Endothelial cell of umbilical vein (primary cell): ENCODE measurements at regions not wholly inside any gene's neighbourhood (a gene's known extent, or its start where the extent isn't known, plus 50 kb on each side); places are given as distances from the start of the nearest gene placed in this dataset.

Experiments
- BruUV-seq: library from RNA; stranded (reverse); fragments of 400-500 nt; replicated peaks from 2 replicates; lab custom pipeline; 2021; lab: Mats Ljungman, UMichigan
- CTCF ChIA-PET: fragments of 300-600, 350-600 bp; sonication (Branson Sonifier 250); formaldehyde crosslinking; loops from one replicate; lab custom pipeline; 2021; ENCODE audit warnings: antibody characterized with exemption, inconsistent platforms; lab: Charles Lee
- POLR2A ChIA-PET: fragments of 300-600, 350-600 bp; sonication (Branson Sonifier 250); formaldehyde crosslinking; loops from one replicate; lab custom pipeline; 2021; ENCODE audit warnings: antibody characterized with exemption, inconsistent platforms; lab: Charles Lee
- DNase-seq: peaks from one replicate; pipeline ENCODE4 v3.0.0-alpha.2; 2011; ENCODE audit warnings: low read depth, low spot score
- FAIRE-seq: peaks from 2 replicates; lab custom pipeline; 2011; peaks lifted over from hg19 to GRCh38; lab: Jason Lieb, UNC
- H2AFZ ChIP-seq: 2 replicates; pipeline ENCODE4 v1.6.0; 2012; ENCODE audit warnings: low read depth, low read length, control low read depth, inconsistent platforms
- H3K27ac ChIP-seq: 2 replicates; pipeline ENCODE4 v1.5.1; 2011; ENCODE audit warnings: low read depth, mild to moderate bottlenecking, control low read depth, low read length, moderate library complexity; ENCODE audit not compliant: insufficient read depth
- H3K27me3 ChIP-seq, 2 experiments: 2 replicates each; pipeline versions ENCODE4 v1.6.0 to v1.6.1; 2011; ENCODE audit warnings: low read length in 2 of 2, mixed read lengths in 1 of 2; ENCODE audit not compliant: control insufficient read depth in 2 of 2, insufficient read depth in 2 of 2
- H3K36me3 ChIP-seq, 2 experiments: 2 replicates in 1 of 2; 3 replicates in 1 of 2; pipeline ENCODE4 v1.5.1; 2011; ENCODE audit warnings: low read length in 2 of 2, mild to moderate bottlenecking in 1 of 2, moderate library complexity in 1 of 2; ENCODE audit not compliant: control insufficient read depth in 2 of 2, insufficient read depth in 2 of 2; ENCODE audit errors: extremely low read depth in 1 of 2
- H3K4me1 ChIP-seq: 3 replicates; pipeline ENCODE4 v1.5.1; 2011; ENCODE audit warnings: mild to moderate bottlenecking, low read length; ENCODE audit not compliant: control insufficient read depth, insufficient read depth; ENCODE audit errors: extremely low read depth
- H3K4me2 ChIP-seq: 2 replicates; pipeline ENCODE4 v1.6.1; 2011; ENCODE audit warnings: low read length, control low read depth, mixed read lengths; ENCODE audit not compliant: insufficient read depth
- H3K4me3 ChIP-seq, 3 experiments: fragments of 200-600 bp in 1 of 3; sonication (generic), shearing (Covaris generic) in 1 of 3; replicated peaks in 1 of 3; 2 replicates each; pipeline ENCODE4 v1.5.1; 2011 to 2016; ENCODE audit warnings: control low read depth in 3 of 3, low read length in 3 of 3, mild to moderate bottlenecking in 2 of 3, inconsistent platforms in 1 of 3, low read depth in 1 of 3, moderate library complexity in 1 of 3; ENCODE audit not compliant: insufficient read depth in 1 of 3
- H3K79me2 ChIP-seq: 2 replicates; pipeline ENCODE4 v1.6.0; 2012; ENCODE audit warnings: low read length, inconsistent platforms; ENCODE audit not compliant: control insufficient read depth, insufficient read depth
- H3K9ac ChIP-seq: replicated peaks from 2 replicates; pipeline ENCODE3; 2011; ENCODE audit warnings: low read length, control low read depth; ENCODE audit not compliant: insufficient read depth; ENCODE audit errors: extremely low read depth
- H3K9me1 ChIP-seq: replicated peaks from 3 replicates; pipeline ENCODE4 v1.6.0; 2011; ENCODE audit warnings: mild to moderate bottlenecking, low read length; ENCODE audit not compliant: control insufficient read depth, insufficient read depth; ENCODE audit errors: extremely low read depth
- H3K9me3 ChIP-seq: replicated peaks from 2 replicates; pipeline ENCODE4 v1.5.1; 2012; ENCODE audit warnings: low read length, inconsistent platforms; ENCODE audit not compliant: control insufficient read depth, insufficient read depth
- H4K20me1 ChIP-seq: replicated peaks from 2 replicates; pipeline ENCODE3; 2011; ENCODE audit warnings: mild to moderate bottlenecking, low read length; ENCODE audit not compliant: control insufficient read depth, insufficient read depth; ENCODE audit errors: extremely low read depth
- CTCF ChIP-seq, 2 donors: IDR thresholded peaks; 1 replicate in 1 of 2; 2 replicates in 1 of 2; pipeline ENCODE4 v1.5.1; 2011; ENCODE audit warnings: low read length in 2 of 2, mild to moderate bottlenecking in 2 of 2, moderate library complexity in 2 of 2, control low read depth in 1 of 2, inconsistent platforms in 1 of 2, low read depth in 1 of 2; ENCODE audit not compliant: insufficient read depth in 1 of 2; ENCODE audit errors: extremely low read depth in 1 of 2
- EZH2 ChIP-seq: IDR thresholded peaks from 2 replicates; pipeline ENCODE4 v1.6.1; 2012; ENCODE audit warnings: borderline replicate concordance, low read depth, mild to moderate bottlenecking, moderate library complexity, low read length, inconsistent platforms; ENCODE audit not compliant: severe bottlenecking
- FOS ChIP-seq: IDR thresholded peaks from 2 replicates; pipeline ENCODE4 v1.6.1; 2011; ENCODE audit warnings: mild to moderate bottlenecking, low read length, moderate library complexity, borderline replicate concordance; ENCODE audit not compliant: insufficient read depth
- MAX ChIP-seq: IDR thresholded peaks from 2 replicates; pipeline ENCODE4 v1.6.1; 2011; ENCODE audit not compliant: insufficient read depth, insufficient read length
- MYC ChIP-seq: IDR thresholded peaks from one replicate; pipeline ENCODE4 v1.6.1; 2011; ENCODE audit warnings: mild to moderate bottlenecking, low read depth, low read length
- dilution Hi-C: fragments of 300-500 bp; cut with MboI; formaldehyde crosslinking; loops from one replicate; pipeline ENCODE4 v1.15.0; 2019; ENCODE audit warnings: low sequenced_read_pairs; ENCODE audit not compliant: extremely low pct_ligation_motif_present
- intact Hi-C: fragments of 100-400 bp; cut with micrococcal nuclease; formaldehyde crosslinking; loops from one replicate; pipeline ENCODE4 v1.10.0; 2022

- dilution Hi-C loops, result no loop called here
Measured at GRCh38 chr10:118839348-118839747, 84.6 kb upstream of the CACUL1 start.

GRCh38 chr10:118840071-118840775 is 85.5 kb upstream of the CACUL1 start:
- dilution Hi-C loops, result no loop called here
- CTCF ChIA-PET, result no interaction called here
- FAIRE-seq, result no peak

More at GRCh38 chr10:118839348-118839747, 84.6 kb upstream of the CACUL1 start:
- no peaks in the 10 kb centered on the region for H3K79me2 ChIP-seq
- FAIRE-seq (no peak), DNase-seq (no peak)
- no peaks in the 10 kb centered on the region for H3K36me3 ChIP-seq
- H4K20me1 ChIP-seq, result no peaks in the 10 kb centered on the region
- no peaks in the 10 kb centered on the region for H3K9me1 ChIP-seq
- intact Hi-C loops, result no loop called here
- H3K4me3 ChIP-seq, result no peak overlapping the region
- BruUV-seq, result no TSS peak
- H3K4me1 ChIP-seq, result no peaks in the 10 kb centered on the region
- no peak for TF ChIP-seq FOS
- ChIA-PET POLR2A (no interaction called here), CTCF (no interaction called here)
- H3K9me3 ChIP-seq, result no peaks in the 10 kb centered on the region
- no peak overlapping the region for H2AFZ ChIP-seq
- no peak overlapping the region for H3K27ac ChIP-seq
- no peak overlapping the region for H3K9ac ChIP-seq
- H3K4me2 ChIP-seq, result no peak overlapping the region
- no peaks in the 10 kb centered on the region for H3K27me3 ChIP-seq

More at GRCh38 chr10:118840071-118840775, 85.5 kb upstream of the CACUL1 start:
- no peaks in the 10 kb centered on the region for H4K20me1 ChIP-seq
- H3K36me3 ChIP-seq, result no peaks in the 10 kb centered on the region
- H3K4me3 ChIP-seq, result no peak overlapping the region
- H3K27me3 ChIP-seq, result no peaks in the 10 kb centered on the region
- H2AFZ ChIP-seq, result no peak overlapping the region
- no peaks in the 10 kb centered on the region for H3K9me3 ChIP-seq
- H3K27ac ChIP-seq, result no peak overlapping the region
- H3K9ac ChIP-seq, result no peak overlapping the region
- BruUV-seq, result no TSS peak
- POLR2A ChIA-PET, result no interaction called here
- no peak for DNase-seq
- H3K79me2 ChIP-seq, result no peaks in the 10 kb centered on the region
- H3K4me1 ChIP-seq, result no peaks in the 10 kb centered on the region
- TF ChIP-seq CTCF (IDR thresholded peaks at IDR 0.05; ENCODE audit: extremely low read depth in 1 of 2, insufficient read depth in 1 of 2, low read depth in 1 of 2, low read length in 2 of 2), result no peak
- TF ChIP-seq EZH2, result no peak
- TF ChIP-seq MYC, result no peak
- peak; percentile 19 for TF ChIP-seq FOS
- TF ChIP-seq MAX, result no peak
- no peak overlapping the region for H3K4me2 ChIP-seq
- intact Hi-C loops, result no loop called here
- H3K9me1 ChIP-seq, result no peaks in the 10 kb centered on the region
